Esophagus squamous epithelium (tissue), 4 donors: ENCODE measurements at regions not wholly inside any gene's neighbourhood (a gene's known extent, or its start where the extent isn't known, plus 50 kb on each side); places are given as distances from the start of the nearest gene placed in this dataset.
"Not testable (repeated sequence)": the region's sequence is repeated elsewhere in the genome, so short reads cannot be mapped to it uniquely, and the experiment has no call there.

ENCODE experiments used
- CTCF ChIP-seq, 6 experiments: fragments of 450-650 bp in 4 of 6; fragments of 200-600 bp in 2 of 6; sonication (generic) in 2 of 6; IDR thresholded peaks; one replicate each; pipeline ENCODE4 v1.5.1; 2016 to 2019; ENCODE audit warnings: antibody characterized with exemption in 6 of 6, mild to moderate bottlenecking in 4 of 6, moderate library complexity in 4 of 6
- POLR2A ChIP-seq, 4 donors: fragments of 450-650 bp; IDR thresholded peaks; one replicate each; pipeline ENCODE4 v1.6.1; 2017; ENCODE audit warnings: antibody characterized with exemption in 4 of 4, mild to moderate bottlenecking in 4 of 4, moderate library complexity in 3 of 4

- TF ChIP-seq CTCF, POLR2A (IDR thresholded peaks at IDR 0.05): not testable (repeated sequence)
Observed at GRCh38 chr3:191691184-191691583, 230.2 kb downstream of the PYDC2 start.
